ENCODE measurements at regions not wholly inside any gene's neighbourhood (a gene's known extent, or its start where the extent isn't known, plus 50 kb on each side); places are given as distances from the start of the nearest gene placed in this dataset.

DNA sequence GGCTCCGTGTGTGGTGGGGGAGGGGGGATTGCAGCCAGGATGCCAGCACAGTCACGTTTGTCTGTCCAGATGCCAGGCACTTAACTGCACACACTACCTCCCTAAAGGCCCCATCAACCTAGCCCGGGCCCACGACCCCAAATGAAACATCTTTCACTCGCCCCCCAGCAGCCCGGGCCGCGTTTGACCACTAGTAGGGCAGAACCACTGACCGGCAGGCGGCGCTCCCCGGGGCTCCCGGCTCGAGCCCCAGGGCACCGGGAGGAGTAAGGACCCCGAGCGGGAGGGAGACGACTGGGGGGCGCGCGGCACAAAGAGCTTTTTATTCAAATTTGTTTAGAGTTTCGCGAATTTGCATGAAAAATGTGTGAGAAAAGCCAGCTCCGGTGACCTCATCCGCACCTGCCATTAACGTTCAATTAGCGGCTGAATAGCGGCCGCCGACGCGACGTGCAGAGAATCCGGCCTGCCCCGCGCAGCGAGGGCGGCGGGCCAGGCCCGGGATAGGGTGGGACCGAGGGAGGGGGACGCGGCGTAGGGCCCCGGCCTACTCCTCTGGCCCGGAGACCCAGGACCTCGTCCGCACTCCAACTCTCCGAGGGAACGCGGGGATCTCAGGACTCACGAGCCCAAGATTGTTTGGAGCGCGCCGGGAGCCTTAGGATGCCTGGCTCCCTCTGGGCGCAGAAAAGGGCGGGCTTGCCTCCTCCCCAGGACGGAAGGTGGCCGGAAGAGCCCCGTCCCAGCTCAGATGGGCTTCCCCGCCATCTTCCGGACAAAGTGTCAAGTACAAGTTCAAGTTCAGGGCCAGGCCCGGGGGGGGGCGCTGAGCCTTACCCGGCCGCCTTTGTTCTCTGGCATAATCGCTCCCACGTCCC, 64.9 kb upstream of the POLG start:
- no peak for DNase-seq (ENCODE audit: low read depth in 2 of 2)

- DNase-seq (ENCODE audit: low read depth in 2 of 2) = no peak
Measured at GRCh38 chr15:89398896-89399237, 64.2 kb upstream of the POLG start.

DNA sequence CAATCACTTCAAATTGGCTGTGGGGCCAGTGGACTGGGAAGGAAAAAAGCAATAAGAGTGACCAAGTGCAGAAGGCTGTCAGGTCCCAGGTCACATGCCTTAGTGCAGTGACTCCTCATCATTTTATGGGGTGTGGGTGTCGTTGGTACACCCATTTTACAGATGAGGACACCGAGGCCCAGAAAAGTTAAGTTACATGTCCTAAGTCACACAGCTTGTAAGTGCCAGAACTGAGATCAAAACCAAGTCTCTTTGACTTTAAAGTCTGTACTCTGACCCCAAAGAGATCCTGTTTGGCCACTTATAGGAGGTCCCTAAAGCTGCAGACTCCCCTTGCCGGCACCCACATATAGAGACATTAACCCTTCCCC, 63.0 kb upstream of the POLG start:
- DNase-seq (ENCODE audit: low read depth in 2 of 2) = no peak

GRCh38 chr15:89396723-89397652, 62.4 kb upstream of the POLG start:
- DNase-seq (ENCODE audit: low read depth in 2 of 2) = no peak

DNA sequence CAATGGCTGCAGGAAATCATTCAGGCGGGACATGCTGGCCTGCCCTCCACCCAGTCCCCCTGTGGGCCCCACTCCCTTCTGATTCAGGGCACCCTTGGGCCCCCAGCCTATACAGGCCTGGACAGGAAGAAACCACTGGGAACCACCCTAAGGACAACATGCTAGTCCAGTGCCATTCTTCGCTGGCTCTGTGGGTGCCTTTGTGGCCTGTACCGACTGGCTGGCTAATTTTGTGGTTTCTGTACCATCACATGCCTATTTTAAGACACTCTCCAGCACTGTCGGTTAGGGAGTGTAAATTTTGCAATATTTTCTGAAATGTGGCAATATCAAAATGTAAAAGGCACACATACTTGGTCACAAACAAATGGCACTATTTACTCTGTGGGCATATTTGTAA, 61.4 kb upstream of the POLG start:
- no peak for DNase-seq (ENCODE audit: low read depth in 2 of 2)

DNA sequence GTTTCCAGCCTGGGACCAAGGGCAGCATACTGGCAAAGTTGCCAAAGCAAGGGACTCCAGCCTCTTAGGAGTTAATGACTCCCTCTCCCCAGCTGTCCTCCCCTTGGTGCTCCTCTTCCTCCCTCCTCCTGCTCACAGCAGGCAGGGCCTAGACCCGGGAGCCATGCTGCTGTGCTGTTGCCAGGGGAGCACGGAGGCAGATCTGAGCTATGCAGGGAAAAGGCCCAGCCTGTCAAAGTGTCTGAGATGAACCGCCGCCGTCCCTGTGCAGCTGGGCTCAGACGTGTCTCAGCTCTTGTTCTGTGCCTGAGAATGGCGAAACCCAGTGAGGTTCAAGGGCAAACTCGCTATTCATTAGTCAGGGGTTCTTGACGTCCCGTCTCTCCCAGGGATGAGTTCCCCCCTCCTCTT, 60.8 kb upstream of the POLG start:
- DNase-seq (ENCODE audit: low read depth in 2 of 2) = no peak

DNA sequence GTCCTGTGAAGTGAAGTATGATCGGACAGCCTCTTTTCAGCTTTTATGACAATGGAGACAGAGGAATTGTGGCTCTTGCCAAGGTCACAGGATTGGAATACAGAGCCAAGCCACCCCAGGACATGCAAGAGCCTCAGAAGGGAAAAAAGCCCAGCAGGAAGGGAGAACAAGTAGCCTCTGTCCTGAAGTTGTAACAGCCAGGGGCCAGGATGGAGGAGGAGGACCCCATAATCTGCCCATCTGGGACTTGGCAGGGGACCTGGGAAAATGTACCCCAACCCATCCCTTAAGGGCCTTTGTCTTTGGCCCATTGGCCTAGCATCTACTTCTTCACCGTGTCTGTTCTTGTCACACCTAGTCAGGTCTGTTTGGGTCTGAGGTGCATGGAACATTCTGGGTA, 60.4 kb upstream of the POLG start:
- no peak for DNase-seq (ENCODE audit: low read depth in 2 of 2)

DNA sequence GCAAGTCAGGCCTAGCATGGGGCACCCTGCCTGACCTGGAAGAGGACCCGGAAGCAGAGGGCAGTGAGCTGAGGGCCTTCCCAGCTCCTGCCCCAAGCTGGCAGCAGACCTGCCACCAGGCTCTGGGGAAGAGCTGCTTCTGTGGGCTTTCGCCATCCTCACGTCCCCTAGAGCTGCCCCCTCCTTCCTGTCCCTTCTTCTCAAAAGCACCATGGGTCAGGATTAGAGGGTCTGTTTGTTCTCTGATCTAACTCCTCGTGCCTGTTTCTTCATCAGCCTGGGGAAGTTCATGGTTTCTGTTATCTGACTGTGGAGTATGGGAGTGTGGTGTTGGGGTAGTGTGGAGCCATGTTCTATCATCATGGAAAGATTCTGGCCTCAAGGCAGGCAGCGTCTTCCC, 58.4 kb upstream of the POLG start:
- no peak for DNase-seq (ENCODE audit: low read depth in 2 of 2)

DNA sequence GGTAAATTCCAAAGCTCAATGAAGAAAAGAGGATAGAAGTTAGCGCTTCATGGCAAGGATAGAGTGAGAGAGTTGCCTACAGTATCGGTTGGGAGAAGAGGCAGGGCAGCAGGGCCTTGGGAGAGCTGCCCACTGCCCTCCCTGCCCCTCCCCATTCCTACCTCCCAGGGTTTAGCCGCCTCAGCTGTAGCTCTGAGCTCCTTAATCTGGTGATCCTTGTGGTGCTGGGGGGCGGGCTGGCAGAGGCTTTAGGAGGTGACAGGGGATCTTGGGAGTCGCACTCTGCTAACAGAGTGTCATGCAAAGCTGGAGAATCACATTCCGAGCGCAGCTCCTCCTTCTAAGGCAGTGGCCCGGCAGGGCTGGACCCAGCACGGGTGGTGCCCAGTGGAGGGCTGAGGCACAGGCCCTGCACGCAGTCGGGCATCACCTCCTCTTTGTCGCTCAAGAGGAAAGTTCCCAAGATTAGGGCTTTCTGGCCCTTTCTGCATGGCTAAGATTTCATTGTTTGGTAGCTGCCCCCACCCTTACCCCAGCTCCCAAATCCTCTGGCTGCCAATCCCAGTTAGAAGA, 57.1 kb upstream of the POLG start:
- no peak for DNase-seq (ENCODE audit: low read depth in 2 of 2)

GRCh38 chr15:89389841-89390603, 55.4 kb upstream of the POLG start:
- no peak for DNase-seq (ENCODE audit: low read depth in 2 of 2)

- no peak for DNase-seq (ENCODE audit: low read depth in 2 of 2)
Measured at GRCh38 chr15:89387140-89387903, 52.7 kb upstream of the POLG start.

DNA sequence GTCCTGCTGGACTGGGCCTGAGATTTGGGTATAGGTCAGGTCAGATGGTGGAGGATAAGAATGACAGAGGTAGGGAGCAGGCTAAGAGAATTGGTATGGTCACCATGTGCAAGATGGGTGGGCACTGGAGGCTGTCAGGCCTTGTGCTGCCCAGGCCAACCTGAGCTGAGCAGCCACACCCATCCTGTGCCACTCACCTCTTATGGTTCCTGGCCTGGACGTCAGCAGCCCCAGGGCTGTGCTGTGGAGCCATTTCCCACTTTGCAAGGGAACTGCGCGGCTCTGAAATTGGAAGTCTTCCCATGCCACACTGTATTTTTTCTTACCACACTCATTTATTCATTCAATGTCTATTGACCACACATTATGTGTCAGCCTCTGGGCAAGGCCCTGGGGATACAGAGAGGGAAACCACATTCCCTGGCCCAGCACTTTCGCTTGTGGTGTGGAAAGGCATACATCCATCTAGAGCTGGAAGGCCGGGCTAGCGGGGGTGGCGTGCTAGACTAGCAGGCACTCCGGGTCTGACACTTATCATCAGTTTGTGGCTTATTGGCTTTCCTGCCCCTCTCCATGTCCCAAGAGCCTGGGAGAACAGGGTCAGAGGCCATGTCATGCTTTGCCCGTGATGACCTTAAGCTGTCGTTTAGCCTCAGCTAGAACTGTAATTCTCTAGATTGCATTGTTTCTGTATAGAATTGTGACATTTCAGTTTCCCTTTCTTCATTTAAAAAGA, 51.1 kb upstream of the POLG start:
- no peak for DNase-seq (ENCODE audit: low read depth in 2 of 2)

Measured in stimulated activated CD8-positive, alpha-beta memory T cell treated with anti-CD3 and anti-CD28 coated beads, Interleukin-7, amount 100 ng/mL, for 4 hours (primary cell).